Activated CD4-positive, alpha-beta T cell treated with anti-CD3 and anti-CD28 coated beads, Interleukin-2, Interleukin-6, amounts not matched to agents 100 ng/mL and 50 ng/mL, durations not matched to agents 16 hours and 8 hours (primary cell): ENCODE measurements at regions not wholly inside any gene's neighbourhood (a gene's known extent, or its start where the extent isn't known, plus 50 kb on each side); places are given as distances from the start of the nearest gene placed in this dataset.

ENCODE experiments used
- DNase-seq: peaks from one replicate; pipeline ENCODE4 v3.0.0-alpha.2; 2020

GRCh38 chr14:101500061-101500460, 61.2 kb upstream of the DIO3 start:
- DNase-seq: no peak

- no peak for DNase-seq
Observed at GRCh38 chr14:101500681-101501080, 60.6 kb upstream of the DIO3 start.

GRCh38 chr14:101501341-101501740, 60.0 kb upstream of the DIO3 start:
- no peak for DNase-seq

DNA sequence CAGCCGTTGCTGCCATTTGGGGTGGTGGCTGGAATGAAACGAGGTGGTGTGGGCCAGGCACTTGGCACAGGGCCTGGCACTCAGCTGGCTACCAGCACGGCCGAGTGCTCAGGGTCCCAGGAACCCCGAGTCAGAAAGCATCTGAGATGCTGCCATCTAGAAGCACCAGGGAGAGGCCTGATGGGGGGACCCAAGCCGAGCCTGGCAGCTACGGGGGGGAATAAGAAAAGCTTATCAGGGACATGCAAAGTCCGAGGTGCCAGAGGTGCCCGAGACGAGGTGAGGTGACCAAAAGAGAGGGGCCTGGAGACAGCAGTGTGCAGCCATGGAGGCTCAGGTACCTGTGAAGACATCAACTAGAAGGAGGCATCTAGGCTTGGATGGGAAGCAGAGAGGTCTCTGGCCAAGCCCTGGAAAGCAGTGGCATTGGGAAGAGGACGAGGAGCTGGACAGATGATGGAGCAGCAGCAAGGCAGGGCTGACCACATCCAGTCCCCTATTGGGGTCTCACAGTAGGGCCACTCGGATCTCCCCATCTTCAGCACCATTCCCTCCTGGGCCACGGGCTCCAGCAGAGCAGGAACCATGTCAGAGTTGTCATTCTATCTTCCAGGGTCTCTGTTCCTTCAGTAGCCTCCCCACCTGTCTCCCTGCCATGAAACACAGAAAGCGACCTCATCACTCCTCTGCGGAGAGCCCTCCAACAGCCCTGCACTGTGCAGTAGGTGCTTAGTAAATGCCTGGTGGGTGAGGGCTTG, 59.3 kb upstream of the DIO3 start:
- no peak for DNase-seq

- DNase-seq: no peak
Observed at GRCh38 chr14:101502761-101503392, 58.4 kb upstream of the DIO3 start.

DNA sequence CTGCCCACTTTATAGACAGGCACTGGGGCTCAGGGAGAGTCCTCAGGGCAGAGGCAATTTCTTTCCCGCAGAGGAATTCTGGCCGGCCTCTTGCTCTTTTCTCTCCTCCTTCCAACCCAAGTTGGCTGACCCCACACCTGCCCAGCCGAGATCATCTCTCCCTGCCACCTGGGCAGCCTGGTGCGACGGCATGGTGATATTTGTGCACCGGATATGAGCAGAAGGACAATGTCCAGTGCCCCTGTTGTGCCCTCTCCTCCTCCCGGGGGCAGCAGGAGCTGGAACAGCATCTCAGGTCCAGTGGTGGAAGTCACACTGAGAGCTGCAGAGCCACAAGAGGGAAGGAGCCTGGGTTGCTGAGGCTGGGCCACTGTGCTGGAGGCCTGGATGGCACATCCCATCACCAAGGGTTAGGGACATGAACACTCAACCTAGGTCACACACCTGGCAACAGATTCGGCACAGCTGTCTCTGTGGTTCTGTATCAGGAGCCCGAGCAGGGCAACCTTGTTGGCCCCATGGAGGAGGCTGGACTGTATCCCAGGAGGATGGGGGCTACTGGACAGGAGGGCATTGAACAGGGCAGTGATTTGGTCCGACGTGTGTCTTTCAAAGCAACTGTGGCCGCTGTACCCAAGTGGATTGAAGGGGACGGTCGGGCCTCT, 57.7 kb upstream of the DIO3 start:
- no peak for DNase-seq

DNA sequence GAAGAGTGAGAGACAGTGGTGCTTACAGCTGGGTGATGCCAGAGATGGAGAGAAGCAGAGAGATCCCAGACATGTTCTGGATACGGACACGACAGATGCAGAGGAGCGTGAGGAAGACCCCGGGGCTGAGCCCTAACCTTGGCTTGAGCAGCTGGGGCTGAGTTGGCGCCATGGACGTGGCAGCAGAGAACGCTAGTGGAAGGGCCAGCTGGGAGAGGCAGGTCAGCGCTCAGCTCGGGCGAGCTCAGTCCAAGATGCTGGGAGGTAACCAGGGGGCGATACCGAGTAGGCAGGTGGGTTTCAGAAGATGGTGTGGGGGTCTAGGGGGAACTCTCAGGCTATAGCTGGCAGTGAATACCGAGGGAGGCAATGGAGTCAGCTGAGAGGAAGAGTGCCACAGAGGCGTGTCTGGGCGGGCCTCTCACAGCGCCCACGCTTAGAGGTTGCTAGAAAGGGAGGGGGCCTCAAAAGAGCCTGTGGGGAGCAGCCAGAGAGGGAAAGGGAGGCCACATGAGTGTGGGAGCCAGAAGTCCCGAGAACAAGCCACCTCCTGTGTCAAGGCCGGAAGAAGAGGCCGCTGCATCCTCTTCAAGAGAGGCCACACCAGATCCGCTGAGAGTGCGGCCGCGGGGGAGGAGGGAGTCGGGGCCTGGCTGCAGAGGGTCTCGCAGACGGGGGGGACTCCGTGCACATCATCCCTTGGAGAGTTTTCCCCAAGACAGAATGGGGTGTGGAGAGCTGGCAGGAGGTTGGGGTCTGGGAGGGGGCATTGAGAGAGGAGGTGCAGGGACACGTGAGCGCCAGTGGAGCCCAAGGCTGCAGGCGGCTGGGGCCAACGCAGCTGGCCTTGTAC, 57.0 kb upstream of the DIO3 start:
- DNase-seq: no peak

GRCh38 chr14:101505236-101505970, 55.9 kb upstream of the DIO3 start:
- no peak for DNase-seq

DNA sequence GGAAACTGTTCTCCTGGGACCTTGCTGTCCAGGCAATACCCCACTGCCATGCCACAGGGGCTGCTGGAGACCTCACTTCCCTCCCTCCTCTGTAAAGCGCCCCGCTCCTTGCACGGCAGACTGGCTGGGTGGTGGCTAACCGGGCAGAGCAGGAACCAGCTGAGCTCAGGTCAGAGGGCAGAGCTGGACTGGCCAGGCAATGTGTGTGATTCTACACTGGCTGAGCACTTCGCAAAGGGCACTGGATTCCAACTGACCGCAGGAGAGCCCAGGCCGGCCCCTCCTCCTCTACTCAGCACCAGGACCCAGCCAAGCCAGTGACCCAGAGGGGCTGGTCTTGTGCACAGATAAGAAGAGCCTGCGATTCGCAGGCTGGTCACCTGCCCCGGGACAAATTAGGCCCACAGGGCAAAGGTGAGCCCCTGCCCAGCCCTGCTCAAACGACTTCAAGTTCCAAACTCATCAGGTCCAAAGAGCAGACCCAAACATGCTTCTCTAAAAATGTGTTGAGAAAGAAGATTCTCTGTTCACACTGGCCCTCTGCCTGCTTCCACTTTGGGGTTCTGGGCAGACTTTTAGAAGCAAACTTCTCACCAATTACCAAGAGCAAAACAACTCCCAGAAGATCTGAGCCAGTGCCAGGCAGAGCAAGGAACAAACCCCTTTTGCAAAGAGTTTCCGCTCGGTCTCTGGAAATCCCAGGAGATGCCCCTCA, 54.9 kb upstream of the DIO3 start:
- DNase-seq: no peak

GRCh38 chr14:101506926-101507835, 54.1 kb upstream of the DIO3 start:
- no peak for DNase-seq

DNA sequence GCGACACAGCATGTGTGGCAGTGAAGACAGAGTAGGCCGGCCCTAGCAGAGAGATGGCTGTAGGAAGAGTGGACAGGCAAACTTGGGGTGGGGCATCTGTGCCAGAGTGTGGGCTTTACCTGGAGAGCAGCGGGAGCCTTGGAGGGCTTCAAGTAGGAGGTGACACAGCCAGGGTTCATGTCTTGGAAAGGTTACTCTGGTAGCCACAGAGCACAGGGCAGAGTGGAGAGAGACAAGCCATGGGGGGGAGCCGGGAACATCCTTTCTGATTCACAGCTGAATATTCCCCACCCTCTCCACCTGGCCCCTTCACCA, 53.5 kb upstream of the DIO3 start:
- DNase-seq: no peak

DNA sequence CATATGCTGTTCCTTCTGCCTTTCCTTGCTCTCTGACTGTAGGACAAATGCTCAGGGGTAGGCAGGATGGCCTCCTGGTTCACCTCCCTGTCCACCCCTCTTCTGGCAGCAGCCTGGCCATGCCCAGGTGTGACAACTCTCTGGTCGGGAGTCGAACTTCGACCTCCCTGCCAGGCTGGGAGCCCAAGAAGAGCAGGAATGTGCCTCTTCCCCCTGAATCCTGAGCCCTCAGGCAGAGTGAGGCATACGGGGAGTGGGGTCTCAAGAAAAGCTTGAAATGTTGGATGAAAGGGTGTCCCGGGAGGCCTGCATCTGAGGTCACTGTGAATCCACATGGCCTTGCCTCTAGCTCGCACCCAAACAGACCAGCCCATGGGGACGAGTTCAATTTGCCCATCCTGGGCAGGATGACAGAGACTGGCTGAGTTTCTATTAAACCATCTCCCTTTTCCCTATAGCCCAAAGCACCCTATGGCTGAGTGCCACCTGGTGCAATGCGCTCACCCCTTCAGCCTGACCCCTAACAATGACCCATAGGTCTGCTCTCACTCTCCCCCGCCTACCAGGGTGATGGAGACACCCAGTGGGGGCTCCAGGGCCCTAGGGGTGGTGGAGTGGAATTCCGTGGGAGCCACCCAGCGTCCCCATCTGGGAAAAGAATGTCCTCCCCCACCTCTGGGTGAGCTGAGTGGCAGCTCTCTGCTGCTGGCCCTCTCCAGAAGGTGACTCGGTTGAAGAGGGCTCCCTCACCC, 52.9 kb upstream of the DIO3 start:
- no peak for DNase-seq

DNA sequence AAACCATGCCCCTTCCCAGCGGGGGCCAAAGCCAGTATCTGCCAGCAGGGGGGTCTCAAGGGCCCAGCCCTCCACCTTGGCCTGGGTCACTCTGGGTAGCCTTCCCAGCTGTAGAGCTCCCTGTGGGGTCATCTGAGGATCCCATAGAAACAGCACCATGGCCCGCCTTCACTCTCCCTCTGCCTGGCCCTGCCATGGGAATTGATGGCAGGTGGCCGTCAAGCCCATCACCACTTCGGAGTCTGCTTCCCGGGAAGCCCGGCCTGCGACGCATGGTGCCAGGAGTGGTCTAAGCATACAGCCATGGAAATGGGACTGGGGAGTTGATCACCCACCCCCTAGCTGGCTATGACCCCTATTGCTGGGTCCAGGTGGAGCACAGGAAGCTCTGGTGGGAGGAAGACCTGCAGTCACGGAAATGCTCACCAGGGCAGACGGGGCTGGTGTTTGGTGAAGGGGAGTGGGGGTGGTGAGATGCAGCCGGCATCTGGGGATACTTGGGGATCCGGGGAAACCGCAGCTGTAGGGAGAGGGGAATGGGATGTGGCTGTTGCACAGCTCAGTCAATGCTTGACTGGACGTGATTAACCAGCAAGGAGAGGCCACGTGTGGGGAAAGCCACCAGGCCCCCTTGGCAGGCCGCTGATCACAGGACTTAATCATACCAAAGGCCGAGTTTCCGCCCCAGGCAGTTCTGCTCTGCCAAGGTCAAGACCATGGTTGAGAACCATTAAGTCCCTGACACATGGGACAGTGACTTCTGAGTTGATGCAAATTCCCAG, 52.2 kb upstream of the DIO3 start:
- DNase-seq: no peak

- DNase-seq: no peak
Observed at GRCh38 chr14:101509730-101510371, 51.4 kb upstream of the DIO3 start.

DNA sequence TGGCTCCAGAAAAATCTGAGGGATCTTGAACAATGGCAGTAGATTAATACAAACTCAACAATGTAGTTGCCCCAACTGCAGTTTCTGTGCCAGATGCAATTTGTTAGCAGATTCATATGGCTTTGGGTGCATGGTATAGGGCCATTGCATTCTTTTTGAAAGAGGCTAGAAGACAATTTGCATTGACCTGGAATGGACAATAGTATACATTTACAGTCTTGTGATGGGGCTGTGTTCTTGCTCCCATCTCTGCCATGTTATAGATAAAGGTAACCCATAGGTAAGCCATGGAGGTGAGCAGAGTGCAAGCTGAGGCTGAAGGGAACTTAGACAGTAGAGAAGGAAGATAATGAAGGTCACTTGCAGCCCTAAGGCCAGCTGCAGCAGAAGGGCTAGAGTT, 50.1 kb upstream of the DIO3 start:
- no peak for DNase-seq
